Adrenal gland (tissue), 5 donors: ENCODE measurements at regions not wholly inside any gene's neighbourhood (a gene's known extent, or its start where the extent isn't known, plus 50 kb on each side); places are given as distances from the start of the nearest gene placed in this dataset.

Experiments used
- CTCF ChIP-seq, 6 experiments: fragments of 450-650 bp in 4 of 6; fragments of 200-600 bp in 2 of 6; sonication (generic) in 1 of 6; IDR thresholded peaks; 1 replicate in 5 of 6; 2 replicates in 1 of 6; pipeline versions ENCODE4 v1.5.1 to v1.8.0; 2016 to 2021; ENCODE audit warnings: antibody characterized with exemption in 6 of 6, mild to moderate bottlenecking in 2 of 6, moderate library complexity in 1 of 6
- POLR2A ChIP-seq, 2 donors: fragments of 450-650 bp; IDR thresholded peaks; one replicate each; pipeline ENCODE4 v1.6.1; 2017; ENCODE audit warnings: antibody characterized with exemption in 2 of 2, mild to moderate bottlenecking in 2 of 2, moderate library complexity in 1 of 2
- donor health status: DM: no; HTN: no; CAD: no.

- no peak for TF ChIP-seq CTCF (IDR thresholded peaks at IDR 0.05)
- TF ChIP-seq POLR2A (IDR thresholded peaks at IDR 0.05): no peak
Observed at GRCh38 chr2:139156730-139157129, 376.5 kb upstream of the NXPH2 start.
